ENCODE measurements at regions not wholly inside any gene's neighbourhood (a gene's known extent, or its start where the extent isn't known, plus 50 kb on each side); places are given as distances from the start of the nearest gene placed in this dataset.

DNA sequence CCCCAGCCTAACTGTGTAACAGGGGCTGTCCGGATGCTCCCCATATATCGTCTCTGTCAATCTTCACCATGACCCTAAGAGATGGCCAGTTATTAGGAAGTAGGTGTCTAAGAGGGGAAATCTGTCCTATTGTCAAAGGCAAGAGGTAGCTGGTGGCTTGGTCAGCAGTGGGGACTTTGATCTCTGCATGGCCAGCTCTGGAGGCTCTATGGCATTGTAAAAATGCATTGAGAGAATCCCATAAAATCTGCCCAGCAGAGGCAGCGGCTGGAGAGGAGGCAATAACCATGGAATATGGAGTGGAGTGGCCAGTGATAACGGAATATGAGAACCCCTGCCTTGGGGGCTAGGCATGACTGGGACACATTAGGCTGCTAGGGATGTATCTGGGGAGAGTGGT is 88.8 kb downstream of the MRM1 start:
- TF ChIP-seq, protein P1, sequence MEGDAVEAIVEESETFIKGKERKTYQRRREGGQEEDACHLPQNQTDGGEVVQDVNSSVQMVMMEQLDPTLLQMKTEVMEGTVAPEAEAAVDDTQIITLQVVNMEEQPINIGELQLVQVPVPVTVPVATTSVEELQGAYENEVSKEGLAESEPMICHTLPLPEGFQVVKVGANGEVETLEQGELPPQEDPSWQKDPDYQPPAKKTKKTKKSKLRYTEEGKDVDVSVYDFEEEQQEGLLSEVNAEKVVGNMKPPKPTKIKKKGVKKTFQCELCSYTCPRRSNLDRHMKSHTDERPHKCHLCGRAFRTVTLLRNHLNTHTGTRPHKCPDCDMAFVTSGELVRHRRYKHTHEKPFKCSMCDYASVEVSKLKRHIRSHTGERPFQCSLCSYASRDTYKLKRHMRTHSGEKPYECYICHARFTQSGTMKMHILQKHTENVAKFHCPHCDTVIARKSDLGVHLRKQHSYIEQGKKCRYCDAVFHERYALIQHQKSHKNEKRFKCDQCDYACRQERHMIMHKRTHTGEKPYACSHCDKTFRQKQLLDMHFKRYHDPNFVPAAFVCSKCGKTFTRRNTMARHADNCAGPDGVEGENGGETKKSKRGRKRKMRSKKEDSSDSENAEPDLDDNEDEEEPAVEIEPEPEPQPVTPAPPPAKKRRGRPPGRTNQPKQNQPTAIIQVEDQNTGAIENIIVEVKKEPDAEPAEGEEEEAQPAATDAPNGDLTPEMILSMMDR (IDR thresholded peaks at IDR 0.05) = no peak
- no peak for TF ChIP-seq ZFX (IDR thresholded peaks at IDR 0.05; ENCODE audit: borderline replicate concordance)
